Osteocyte (in vitro differentiated cells): ENCODE measurements at regions not wholly inside any gene's neighbourhood (a gene's known extent, or its start where the extent isn't known, plus 50 kb on each side); places are given as distances from the start of the nearest gene placed in this dataset.

Source experiments
- DNase-seq: peaks from one replicate; pipeline ENCODE4 v3.0.0; 2021; ENCODE audit warnings: mixed read lengths; ENCODE audit not compliant: unreplicated experiment; ENCODE audit errors: extremely low spot score
- H3K27ac Mint-ChIP-seq: one replicate; pipeline ENCODE4 v1.8.0; 2021; ENCODE audit warnings: mild to moderate bottlenecking, mixed read lengths; ENCODE audit not compliant: unreplicated experiment
- H3K27me3 Mint-ChIP-seq: one replicate; pipeline ENCODE4 v1.8.0; 2021; ENCODE audit warnings: mixed read lengths; ENCODE audit not compliant: unreplicated experiment
- H3K36me3 Mint-ChIP-seq: one replicate; pipeline ENCODE4 v1.8.0; 2021; ENCODE audit warnings: mixed read lengths; ENCODE audit not compliant: unreplicated experiment
- H3K4me1 Mint-ChIP-seq: one replicate; pipeline ENCODE4 v1.8.0; 2021; ENCODE audit warnings: mixed read lengths; ENCODE audit not compliant: unreplicated experiment
- H3K4me3 Mint-ChIP-seq: one replicate; pipeline ENCODE4 v1.8.0; 2021; ENCODE audit warnings: mild to moderate bottlenecking, moderate library complexity, mixed read lengths; ENCODE audit not compliant: unreplicated experiment
- H3K9me3 Mint-ChIP-seq: one replicate; pipeline ENCODE4 v1.8.0; 2021; ENCODE audit warnings: mixed read lengths; ENCODE audit not compliant: unreplicated experiment
- CTCF ChIP-seq: fragments of 200-600 bp; sonication (generic); IDR thresholded peaks from 2 replicates; pipeline ENCODE4 v1.5.0; 2021; ENCODE audit warnings: antibody characterized with exemption, mild to moderate bottlenecking, moderate library complexity

- no peaks in the 10 kb centered on the region for H3K36me3 Mint-ChIP-seq
- no peaks in the 10 kb centered on the region for H3K9me3 Mint-ChIP-seq
- no peak for DNase-seq
- no peak for TF ChIP-seq CTCF
- no peaks in the 10 kb centered on the region for H3K27me3 Mint-ChIP-seq
- H3K27ac Mint-ChIP-seq, result no peak overlapping the region
- peaks cover 5% of the 10 kb centered on the region for H3K4me1 Mint-ChIP-seq
- H3K4me3 Mint-ChIP-seq, result no peak overlapping the region
These were observed 236.3 kb downstream of the COL4A1 start for GRCh38 chr13:110070511-110071120.

GRCh38 chr13:110070046-110070445 lies 236.9 kb downstream of the COL4A1 start:
- Mint-ChIP-seq H3K4me3 (no peak overlapping the region), H3K36me3 (no peaks in the 10 kb centered on the region), H3K4me1 (peaks cover 5% of the 10 kb centered on the region), H3K27me3 (no peaks in the 10 kb centered on the region), H3K9me3 (no peaks in the 10 kb centered on the region), H3K27ac (no peak overlapping the region)
- TF ChIP-seq CTCF, result no peak
- no peak for DNase-seq

GRCh38 chr13:110068176-110068473 lies 238.8 kb downstream of the COL4A1 start:
- no peak for TF ChIP-seq CTCF
- peaks cover 5% of the 10 kb centered on the region for H3K4me1 Mint-ChIP-seq
- H3K27ac Mint-ChIP-seq, result no peak overlapping the region
- no peaks in the 10 kb centered on the region for H3K9me3 Mint-ChIP-seq
- no peak overlapping the region for H3K4me3 Mint-ChIP-seq
- H3K36me3 Mint-ChIP-seq, result no peaks in the 10 kb centered on the region
- DNase-seq, result no peak
- no peaks in the 10 kb centered on the region for H3K27me3 Mint-ChIP-seq

- no peaks in the 10 kb centered on the region for H3K27me3 Mint-ChIP-seq
- DNase-seq, result no peak
- no peak for TF ChIP-seq CTCF
- H3K4me1 Mint-ChIP-seq, result peaks cover 5% of the 10 kb centered on the region
- no peaks in the 10 kb centered on the region for H3K9me3 Mint-ChIP-seq
- no peaks in the 10 kb centered on the region for H3K36me3 Mint-ChIP-seq
- H3K4me3 Mint-ChIP-seq, result no peak overlapping the region
- no peak overlapping the region for H3K27ac Mint-ChIP-seq
These were observed 239.4 kb downstream of the COL4A1 start for GRCh38 chr13:110067355-110068175.

- Mint-ChIP-seq H3K27ac (no peak overlapping the region), H3K4me3 (no peak overlapping the region), H3K9me3 (no peaks in the 10 kb centered on the region), H3K36me3 (no peaks in the 10 kb centered on the region), H3K4me1 (peaks cover 5% of the 10 kb centered on the region), H3K27me3 (no peaks in the 10 kb centered on the region)
- no peak for TF ChIP-seq CTCF
- DNase-seq, result no peak
These were observed 241.2 kb downstream of the COL4A1 start for GRCh38 chr13:110065780-110066179.
